ENCODE measurements at regions not wholly inside any gene's neighbourhood (a gene's known extent, or its start where the extent isn't known, plus 50 kb on each side); places are given as distances from the start of the nearest gene placed in this dataset.
"Not testable (repeated sequence)": the region's sequence is repeated elsewhere in the genome, so short reads cannot be mapped to it uniquely, and the experiment has no call there.

GRCh38 chr12:38384816-38385378 is 68.3 kb downstream of the ALG10B start:
- peak in 1 of 2 experiments; percentile 2 for DNase-seq

GRCh38 chr12:38385486-38385885 is 68.9 kb downstream of the ALG10B start:
- DNase-seq = no peak

- DNase-seq = no peak
These were observed 69.8 kb downstream of the ALG10B start for GRCh38 chr12:38386205-38386985.

- DNase-seq = no peak
These were observed 73.0 kb downstream of the ALG10B start for GRCh38 chr12:38389614-38390013.

- no peak for DNase-seq
These were observed 74.4 kb downstream of the ALG10B start for GRCh38 chr12:38391007-38391406.

GRCh38 chr12:38392554-38393144 is 76.1 kb downstream of the ALG10B start:
- DNase-seq = no peak

- no peak for DNase-seq
These were observed 83.2 kb downstream of the ALG10B start for GRCh38 chr12:38399711-38400206.

GRCh38 chr12:38402811-38403210 is 86.2 kb downstream of the ALG10B start:
- no peak for DNase-seq

- no peak for DNase-seq
These were observed 92.9 kb downstream of the ALG10B start for GRCh38 chr12:38409511-38409910.

- no peak for DNase-seq
These were observed 94.9 kb downstream of the ALG10B start for GRCh38 chr12:38411426-38411825.

- no peak for DNase-seq
These were observed 95.4 kb downstream of the ALG10B start for GRCh38 chr12:38411946-38412345.

GRCh38 chr12:38417101-38417500 is 100.5 kb downstream of the ALG10B start:
- no peak for DNase-seq

- no peak for DNase-seq
These were observed 107.9 kb downstream of the ALG10B start for GRCh38 chr12:38424436-38424835.

GRCh38 chr12:38427442-38427841 is 110.9 kb downstream of the ALG10B start:
- DNase-seq = no peak

- DNase-seq = no peak
These were observed 115.3 kb downstream of the ALG10B start for GRCh38 chr12:38431921-38432320.

GRCh38 chr12:38441871-38442281 is 125.3 kb downstream of the ALG10B start:
- DNase-seq = not testable (repeated sequence)

GRCh38 chr12:38445040-38445439 is 128.5 kb downstream of the ALG10B start:
- no peak for DNase-seq

- no peak for DNase-seq
These were observed 132.4 kb downstream of the ALG10B start for GRCh38 chr12:38448991-38449390.

- DNase-seq = no peak
These were observed 140.1 kb downstream of the ALG10B start for GRCh38 chr12:38456537-38457120.

GRCh38 chr12:38465020-38465419 is 148.4 kb downstream of the ALG10B start:
- no peak for DNase-seq

GRCh38 chr12:38469715-38470114 is 153.1 kb downstream of the ALG10B start:
- DNase-seq = no peak

- no peak for DNase-seq
These were observed 160.9 kb downstream of the ALG10B start for GRCh38 chr12:38477340-38478090.

- no peak for DNase-seq
These were observed 164.0 kb downstream of the ALG10B start for GRCh38 chr12:38480594-38480993.
